Tibial nerve (tissue), 4 donors: ENCODE measurements at regions not wholly inside any gene's neighbourhood (a gene's known extent, or its start where the extent isn't known, plus 50 kb on each side); places are given as distances from the start of the nearest gene placed in this dataset.
"Not testable (repeated sequence)": the region's sequence is repeated elsewhere in the genome, so short reads cannot be mapped to it uniquely, and the experiment has no call there.

ENCODE experiments used
- CTCF ChIP-seq, 5 experiments: fragments of 200-600 bp in 3 of 5; fragments of 450-650 bp in 2 of 5; sonication (generic) in 3 of 5; IDR thresholded peaks; one replicate each; pipeline ENCODE4 v1.5.1; 2016 to 2019; ENCODE audit warnings: antibody characterized with exemption in 5 of 5, mild to moderate bottlenecking in 3 of 5, moderate library complexity in 2 of 5
- EP300 ChIP-seq, 2 donors: sonication (generic); formaldehyde crosslinking; IDR thresholded peaks; one replicate each; pipeline ENCODE4 v1.6.1; 2017; ENCODE audit warnings: antibody characterized with exemption in 2 of 2, mild to moderate bottlenecking in 1 of 2
- POLR2A ChIP-seq, 2 donors: fragments of 450-650 bp; IDR thresholded peaks; one replicate each; pipeline ENCODE4 v1.6.1; 2017; ENCODE audit warnings: antibody characterized with exemption in 2 of 2, mild to moderate bottlenecking in 2 of 2, moderate library complexity in 2 of 2

GRCh38 chr4:24204708-24205107, 314.9 kb upstream of the PPARGC1A start:
- not testable (repeated sequence) for TF ChIP-seq EP300, POLR2A, CTCF (IDR thresholded peaks at IDR 0.05)
